ENCODE measurements at regions not wholly inside any gene's neighbourhood (a gene's known extent, or its start where the extent isn't known, plus 50 kb on each side); places are given as distances from the start of the nearest gene placed in this dataset.

DNA sequence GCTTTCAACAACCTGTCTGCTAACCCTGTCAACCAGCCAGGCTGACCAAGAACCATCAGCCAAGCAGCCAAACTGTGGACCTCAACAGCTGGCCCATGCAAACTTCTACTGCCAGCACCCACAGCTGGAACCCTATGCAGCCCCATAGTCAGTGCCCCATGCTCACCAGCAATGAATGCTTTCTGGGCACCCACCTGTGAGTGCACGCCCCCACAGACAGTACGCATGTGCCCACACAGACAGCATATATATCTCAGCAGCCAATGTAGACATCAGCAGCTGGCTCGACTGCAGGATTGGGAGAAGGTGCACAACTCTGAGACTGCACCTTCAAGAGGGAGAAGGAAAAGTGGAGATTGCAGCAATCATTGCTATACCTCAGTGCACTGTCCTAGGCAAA is 1534.6 kb downstream of the GRIK2 start:
- TF ChIP-seq EZH2 (IDR thresholded peaks at IDR 0.05; ENCODE audit: borderline replicate concordance, low read depth, low read length, severe bottlenecking) (no peak), MYC (IDR thresholded peaks at IDR 0.05; ENCODE audit: low read depth, low read length) (no peak), POLR2A (IDR thresholded peaks at IDR 0.05; ENCODE audit: low read depth, low read length) (no peak), POLR2AphosphoS5 (IDR thresholded peaks at IDR 0.05; ENCODE audit: insufficient read depth, low read depth, low read length) (no peak)
- TF ChIP-seq, protein P1, sequence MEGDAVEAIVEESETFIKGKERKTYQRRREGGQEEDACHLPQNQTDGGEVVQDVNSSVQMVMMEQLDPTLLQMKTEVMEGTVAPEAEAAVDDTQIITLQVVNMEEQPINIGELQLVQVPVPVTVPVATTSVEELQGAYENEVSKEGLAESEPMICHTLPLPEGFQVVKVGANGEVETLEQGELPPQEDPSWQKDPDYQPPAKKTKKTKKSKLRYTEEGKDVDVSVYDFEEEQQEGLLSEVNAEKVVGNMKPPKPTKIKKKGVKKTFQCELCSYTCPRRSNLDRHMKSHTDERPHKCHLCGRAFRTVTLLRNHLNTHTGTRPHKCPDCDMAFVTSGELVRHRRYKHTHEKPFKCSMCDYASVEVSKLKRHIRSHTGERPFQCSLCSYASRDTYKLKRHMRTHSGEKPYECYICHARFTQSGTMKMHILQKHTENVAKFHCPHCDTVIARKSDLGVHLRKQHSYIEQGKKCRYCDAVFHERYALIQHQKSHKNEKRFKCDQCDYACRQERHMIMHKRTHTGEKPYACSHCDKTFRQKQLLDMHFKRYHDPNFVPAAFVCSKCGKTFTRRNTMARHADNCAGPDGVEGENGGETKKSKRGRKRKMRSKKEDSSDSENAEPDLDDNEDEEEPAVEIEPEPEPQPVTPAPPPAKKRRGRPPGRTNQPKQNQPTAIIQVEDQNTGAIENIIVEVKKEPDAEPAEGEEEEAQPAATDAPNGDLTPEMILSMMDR (IDR thresholded peaks at IDR 0.05; ENCODE audit: extremely low read depth in 1 of 2, insufficient read depth in 1 of 2, low read depth in 1 of 2, low read length in 2 of 2), result no peak
- TF ChIP-seq, protein P2, sequence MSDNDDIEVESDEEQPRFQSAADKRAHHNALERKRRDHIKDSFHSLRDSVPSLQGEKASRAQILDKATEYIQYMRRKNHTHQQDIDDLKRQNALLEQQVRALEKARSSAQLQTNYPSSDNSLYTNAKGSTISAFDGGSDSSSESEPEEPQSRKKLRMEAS (IDR thresholded peaks at IDR 0.05; ENCODE audit: insufficient read depth, insufficient read length), result no peak

Data from endothelial cell of umbilical vein (primary cell).